HG03521 (cell line): ENCODE measurements at regions not wholly inside any gene's neighbourhood (a gene's known extent, or its start where the extent isn't known, plus 50 kb on each side); places are given as distances from the start of the nearest gene placed in this dataset.
"Not testable (repeated sequence)": the region's sequence is repeated elsewhere in the genome, so short reads cannot be mapped to it uniquely, and the experiment has no call there.

Source experiments
- ATAC-seq: cut with Tn5 transposase; IDR thresholded peaks from one replicate; pipeline ENCODE4 v1.9.1; 2021; ENCODE audit warnings: mild to moderate bottlenecking, moderate library complexity; ENCODE audit not compliant: unreplicated experiment

DNA sequence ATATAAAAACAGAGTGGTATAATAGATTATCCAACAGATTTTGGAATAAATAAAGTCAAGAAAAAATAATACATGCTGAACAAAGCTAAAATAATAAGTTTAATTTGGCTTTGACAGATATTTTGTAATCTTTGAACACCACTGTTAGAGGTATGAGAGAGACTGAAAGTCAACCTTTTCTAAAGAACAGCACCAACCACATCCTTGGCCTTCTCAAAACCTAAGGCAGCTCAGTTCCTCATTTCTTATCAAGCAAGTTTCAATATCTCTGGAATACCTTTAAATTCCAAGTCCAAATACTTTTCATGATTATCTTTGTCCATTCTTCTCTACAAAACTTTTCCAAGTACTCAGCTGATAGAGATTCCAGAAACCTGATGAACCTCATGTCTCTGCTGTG lies 1603.8 kb downstream of the CDH8 start:
- ATAC-seq, result no peak

- no peak for ATAC-seq
These were observed 1616.4 kb downstream of the CDH8 start for GRCh38 chr16:60419859-60420258.

DNA sequence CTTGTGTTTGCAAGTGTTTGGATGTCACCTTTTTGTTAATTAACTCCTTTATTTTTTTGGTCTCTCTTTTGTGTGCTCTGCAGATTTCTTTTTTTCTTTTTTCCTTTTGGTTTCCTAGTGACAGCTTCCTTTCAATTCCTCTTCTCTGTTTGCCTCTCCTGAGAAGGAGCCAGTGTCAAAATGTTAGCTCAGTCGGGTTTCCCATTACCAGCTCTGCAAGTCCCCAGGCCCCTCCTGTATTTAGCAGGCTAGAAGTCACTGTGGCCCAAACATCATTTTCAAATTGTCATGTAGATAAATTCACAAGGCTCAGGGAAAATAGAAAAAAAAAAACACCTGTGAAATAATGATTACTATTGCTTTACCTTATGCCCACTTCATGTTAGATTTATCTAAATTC lies 1621.6 kb downstream of the CDH8 start:
- no peak for ATAC-seq

DNA sequence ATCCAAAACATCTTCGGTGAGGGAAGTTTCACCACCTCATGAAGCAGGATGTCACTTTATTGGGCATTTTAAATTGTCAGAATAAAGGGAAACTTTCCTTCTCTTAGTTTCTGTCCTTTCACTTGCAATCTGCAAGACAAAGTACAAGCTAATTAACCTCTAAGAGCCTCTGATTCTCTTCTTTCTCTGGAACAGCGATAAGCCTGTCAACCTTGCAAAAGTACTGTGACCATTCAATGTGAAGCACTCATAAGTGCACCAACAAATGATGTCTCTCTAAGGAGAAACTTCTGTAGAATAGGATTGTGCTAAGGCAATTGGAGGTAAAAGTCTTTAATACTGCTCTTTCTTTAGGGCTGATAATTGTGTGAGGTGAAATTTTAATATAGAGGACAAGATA lies 1622.3 kb downstream of the CDH8 start:
- no peak for ATAC-seq

- ATAC-seq, result no peak
These were observed 1628.6 kb downstream of the CDH8 start for GRCh38 chr16:60407606-60408005.

GRCh38 chr16:60407034-60407433 lies 1629.2 kb downstream of the CDH8 start:
- no peak for ATAC-seq

- no peak for ATAC-seq
These were observed 1631.0 kb downstream of the CDH8 start for GRCh38 chr16:60405286-60405685.

GRCh38 chr16:60404401-60404800 lies 1631.8 kb downstream of the CDH8 start:
- ATAC-seq, result no peak

DNA sequence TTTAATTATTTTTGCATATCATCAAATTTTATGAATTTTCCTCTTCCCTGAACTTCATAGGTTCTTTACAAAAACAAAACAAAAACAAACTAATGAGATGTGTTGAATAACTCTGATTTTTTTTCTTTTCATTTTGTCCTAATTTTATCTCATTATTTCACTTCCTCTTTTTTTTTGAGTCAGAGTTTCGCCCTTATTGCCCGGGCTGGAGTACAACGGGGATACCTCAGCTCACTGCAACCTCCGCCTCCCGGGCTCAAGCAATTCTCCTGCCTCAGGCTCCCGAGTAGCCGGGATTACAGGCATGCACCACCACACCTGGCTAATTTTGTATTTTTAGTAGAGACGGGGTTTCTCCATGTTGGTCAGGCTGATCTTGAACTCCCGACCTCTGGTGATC lies 1633.3 kb downstream of the CDH8 start:
- not testable (repeated sequence) for ATAC-seq

- no peak for ATAC-seq
These were observed 1643.9 kb downstream of the CDH8 start for GRCh38 chr16:60392380-60392779.

GRCh38 chr16:60371591-60371990 lies 1637.5 kb upstream of the GOT2 start:
- ATAC-seq, result no peak

GRCh38 chr16:60367739-60368138 lies 1633.6 kb upstream of the GOT2 start:
- no peak for ATAC-seq

DNA sequence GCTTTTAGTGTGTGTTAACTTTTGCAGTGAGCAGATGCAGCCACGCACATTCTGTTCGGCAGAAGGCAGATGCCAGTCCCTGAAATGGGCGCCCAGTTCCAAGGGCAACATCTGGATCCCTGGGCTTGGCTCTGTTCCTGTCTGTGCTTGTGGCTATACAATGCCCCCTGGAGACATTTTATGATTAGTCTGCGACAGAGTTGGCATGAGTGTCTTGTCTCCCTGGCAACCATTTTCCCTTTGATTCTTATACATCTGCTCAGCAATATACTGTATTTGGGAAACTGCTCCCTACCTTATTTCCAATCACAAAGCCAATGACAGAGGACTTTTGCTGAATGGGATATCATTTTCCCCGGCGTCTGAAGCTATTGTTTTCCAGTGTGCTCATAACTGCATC lies 1629.5 kb upstream of the GOT2 start:
- no peak for ATAC-seq

GRCh38 chr16:60359866-60360265 lies 1625.8 kb upstream of the GOT2 start:
- ATAC-seq, result not testable (repeated sequence)

GRCh38 chr16:60359412-60359811 lies 1625.3 kb upstream of the GOT2 start:
- ATAC-seq, result not testable (repeated sequence)

DNA sequence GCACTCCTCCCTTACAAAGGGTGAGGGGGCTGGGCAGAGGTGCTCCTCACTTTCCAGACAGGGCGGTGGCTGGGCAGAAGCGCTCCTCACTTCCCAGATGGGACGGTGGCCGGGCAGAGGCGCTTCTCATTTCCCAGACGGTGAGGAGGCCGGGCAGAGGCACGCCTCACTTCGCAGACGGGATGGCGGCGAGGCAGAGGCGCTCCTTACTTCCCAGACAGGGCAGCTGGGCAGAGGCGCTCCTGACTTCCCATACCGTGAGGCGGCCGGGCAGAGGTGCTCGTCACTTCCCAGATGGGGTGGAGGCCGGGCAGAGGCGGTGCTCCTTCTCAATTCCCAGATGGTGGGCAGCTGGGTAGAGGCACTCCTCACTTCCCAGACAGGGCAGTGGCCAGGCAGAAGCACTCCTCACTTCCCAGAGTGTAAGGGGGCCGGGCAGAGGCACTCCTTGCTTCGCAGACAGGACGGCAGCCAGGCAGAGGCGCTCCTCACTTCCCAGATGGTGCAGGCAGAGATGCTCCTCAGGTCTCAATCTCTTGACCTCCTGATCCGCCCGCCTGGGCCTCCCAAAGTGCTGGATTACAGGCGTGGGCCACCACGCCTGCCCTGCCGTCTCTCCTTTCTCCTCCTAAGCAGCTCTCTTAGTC lies 1623.9 kb upstream of the GOT2 start:
- not testable (repeated sequence) for ATAC-seq

DNA sequence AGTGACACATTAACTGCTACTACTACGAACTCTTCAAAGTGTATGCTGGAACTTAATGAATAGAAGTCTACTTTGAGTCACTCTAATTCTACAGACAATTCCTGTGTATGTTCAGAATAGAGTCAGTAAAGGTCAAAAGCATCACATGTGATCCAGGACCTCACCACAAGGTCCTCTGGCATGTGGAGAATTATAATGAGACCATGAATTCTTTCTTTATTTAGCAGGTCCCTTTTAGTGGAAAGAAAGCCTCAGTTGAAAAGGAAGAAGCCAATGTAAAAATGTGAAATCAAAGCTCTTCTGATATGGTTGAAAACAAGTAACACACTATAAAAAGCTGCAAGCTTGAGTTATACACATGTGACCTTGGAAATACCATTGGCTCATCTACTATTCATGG lies 1612.1 kb upstream of the GOT2 start:
- no peak for ATAC-seq

GRCh38 chr16:60337671-60338070 lies 1603.6 kb upstream of the GOT2 start:
- no peak for ATAC-seq

GRCh38 chr16:60331168-60331567 lies 1597.1 kb upstream of the GOT2 start:
- ATAC-seq, result no peak

DNA sequence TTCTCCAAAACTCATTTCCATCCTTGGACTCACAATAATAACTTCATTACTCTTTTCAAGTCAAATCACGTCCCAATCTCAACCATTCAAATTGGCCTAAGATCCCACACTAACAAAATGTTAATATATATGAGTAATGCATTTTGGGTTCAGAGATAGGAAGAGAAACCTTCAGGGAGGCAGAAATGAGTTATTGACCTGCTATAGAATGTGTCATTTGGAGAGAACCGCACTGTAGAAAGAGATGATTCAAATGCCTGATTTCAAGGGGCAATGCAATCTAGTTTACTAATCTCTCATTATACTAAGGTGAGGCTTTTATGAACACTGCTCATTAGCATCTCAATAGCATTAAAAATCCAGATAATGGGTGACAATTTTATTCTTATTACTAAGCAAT lies 1595.0 kb upstream of the GOT2 start:
- no peak for ATAC-seq

- ATAC-seq, result no peak
These were observed 1594.0 kb upstream of the GOT2 start for GRCh38 chr16:60328152-60328551.

GRCh38 chr16:60318486-60318885 lies 1584.4 kb upstream of the GOT2 start:
- ATAC-seq, result no peak

GRCh38 chr16:60310846-60311445 lies 1576.8 kb upstream of the GOT2 start:
- ATAC-seq, result no peak
